IMR-90 (cell line): ENCODE measurements at regions not wholly inside any gene's neighbourhood (a gene's known extent, or its start where the extent isn't known, plus 50 kb on each side); places are given as distances from the start of the nearest gene placed in this dataset.
"Not testable (repeated sequence)": the region's sequence is repeated elsewhere in the genome, so short reads cannot be mapped to it uniquely, and the experiment has no call there.

ENCODE experiments used
- ATAC-seq: fragments of 200-7000 bp; cut with Tn5 transposase; 2 replicates; pipeline ENCODE4 v1.9.1; 2020; ENCODE audit warnings: low read depth, mild to moderate bottlenecking, moderate library complexity
- BruUV-seq: library from RNA; stranded (reverse); fragments of 400-500 nt; replicated peaks from 2 replicates; lab custom pipeline; 2021; lab: Mats Ljungman, UMichigan
- CTCF ChIA-PET: fragments of 300-600 bp; formaldehyde crosslinking; extraction: SDS; loops from one replicate; lab custom pipeline; 2021; ENCODE audit warnings: antibody characterized with exemption; lab: Yijun Ruan, JAX
- POLR2A ChIA-PET: fragments of 300-600 bp; sonication (Branson Sonifier 250); formaldehyde crosslinking; loops from one replicate; lab custom pipeline; 2022; ENCODE audit warnings: antibody characterized with exemption; ENCODE audit not compliant: unreplicated experiment; lab: Charles Lee
- DNase-seq: peaks from one replicate; pipeline ENCODE4 v3.0.0; 2013
- H2AFZ ChIP-seq: replicated peaks from 2 replicates; pipeline ENCODE3; 2013; ENCODE audit warnings: low read length, mild to moderate bottlenecking; ENCODE audit not compliant: poor library complexity
- H2AK5ac ChIP-seq: 2 replicates; pipeline ENCODE4 v1.6.1; 2013; ENCODE audit warnings: low read depth, low read length, inconsistent platforms
- H2AK9ac ChIP-seq: replicated peaks from 2 replicates; pipeline ENCODE3; 2013; ENCODE audit warnings: mild to moderate bottlenecking, low read depth, low read length, moderate library complexity; ENCODE audit not compliant: poor library complexity
- H2BK120ac ChIP-seq: 2 replicates; pipeline ENCODE4 v1.6.1; 2013; ENCODE audit warnings: low read depth, low read length, inconsistent platforms
- H2BK15ac ChIP-seq: 3 replicates; pipeline ENCODE4 v1.6.1; 2013; ENCODE audit warnings: low read depth, low read length, inconsistent platforms
- H2BK20ac ChIP-seq: 2 replicates; pipeline ENCODE4 v1.6.1; 2013; ENCODE audit warnings: low read depth, mild to moderate bottlenecking, inconsistent platforms, low read length, moderate library complexity
- H2BK5ac ChIP-seq: 2 replicates; pipeline ENCODE4 v1.6.1; 2013; ENCODE audit warnings: mild to moderate bottlenecking, low read depth, low read length, inconsistent platforms; ENCODE audit not compliant: poor library complexity, severe bottlenecking
- H3K14ac ChIP-seq: replicated peaks from 2 replicates; pipeline ENCODE4 v1.6.1; 2013; ENCODE audit warnings: low read depth, low read length, inconsistent platforms
- H3K18ac ChIP-seq: 2 replicates; pipeline ENCODE4 v1.6.1; 2013; ENCODE audit warnings: low read depth, low read length, control low read depth
- H3K23ac ChIP-seq: 2 replicates; pipeline ENCODE4 v1.6.1; 2013; ENCODE audit warnings: low read depth, low read length, inconsistent platforms
- H3K27ac ChIP-seq: 2 replicates; pipeline ENCODE4 v1.5.1; 2013; ENCODE audit warnings: mild to moderate bottlenecking, control low read depth, low read length; ENCODE audit not compliant: insufficient read depth
- H3K27me3 ChIP-seq: 2 replicates; pipeline ENCODE4 v1.6.1; 2013; ENCODE audit warnings: low read length; ENCODE audit not compliant: control insufficient read depth, insufficient read depth
- H3K36me3 ChIP-seq: 2 replicates; pipeline ENCODE4 v1.6.1; 2013; ENCODE audit warnings: low read length, mixed read lengths; ENCODE audit not compliant: control insufficient read depth, insufficient read depth
- H3K4ac ChIP-seq: 2 replicates; pipeline ENCODE4 v1.6.1; 2013; ENCODE audit warnings: low read depth, low read length, inconsistent platforms
- H3K4me1 ChIP-seq: 2 replicates; pipeline ENCODE4 v1.6.1; 2013; ENCODE audit warnings: low read length, mixed read lengths; ENCODE audit not compliant: control insufficient read depth, insufficient read depth
- H3K4me2 ChIP-seq: 2 replicates; pipeline ENCODE4 v1.6.1; 2013; ENCODE audit warnings: low read depth, mild to moderate bottlenecking, control low read depth, low read length, moderate library complexity
- H3K4me3 ChIP-seq: 2 replicates; pipeline ENCODE4 v1.5.1; 2013; ENCODE audit warnings: low read depth, mild to moderate bottlenecking, control low read depth, low read length, moderate library complexity; ENCODE audit not compliant: insufficient read depth
- H3K56ac ChIP-seq: 2 replicates; pipeline ENCODE4 v1.6.1; 2013; ENCODE audit warnings: low read length, inconsistent platforms; ENCODE audit not compliant: insufficient read depth; ENCODE audit errors: extremely low read depth
- H3K79me1 ChIP-seq, 2 experiments: 2 replicates each; pipeline ENCODE4 v1.6.1; 2013; ENCODE audit warnings: low read length in 2 of 2, inconsistent platforms in 1 of 2, low read depth in 1 of 2
- H3K9ac ChIP-seq: 2 replicates; pipeline ENCODE4 v1.6.1; 2013; ENCODE audit warnings: low read depth, low read length, control low read depth
- H3K9me1 ChIP-seq: 2 replicates; pipeline ENCODE4 v1.6.1; 2013; ENCODE audit warnings: low read length, inconsistent platforms; ENCODE audit not compliant: insufficient read depth
- H3K9me3 ChIP-seq: 2 replicates; pipeline ENCODE4 v1.6.1; 2013; ENCODE audit warnings: low read length; ENCODE audit not compliant: control insufficient read depth, insufficient read depth
- H4K20me1 ChIP-seq: 2 replicates; pipeline ENCODE4 v1.6.1; 2013; ENCODE audit warnings: low read length, inconsistent platforms; ENCODE audit not compliant: insufficient read depth
- H4K5ac ChIP-seq: 2 replicates; pipeline ENCODE4 v1.6.1; 2013; ENCODE audit warnings: mild to moderate bottlenecking, low read depth, low read length, control low read depth
- H4K8ac ChIP-seq, 2 experiments: 2 replicates each; pipeline ENCODE4 v1.6.1; 2013; ENCODE audit warnings: low read depth in 2 of 2, low read length in 2 of 2, control low read depth in 1 of 2, inconsistent platforms in 1 of 2
- H4K91ac ChIP-seq: 2 replicates; pipeline ENCODE4 v1.6.1; 2013; ENCODE audit warnings: low read depth, low read length, inconsistent platforms; ENCODE audit not compliant: insufficient read depth
- MAFK ChIP-seq: IDR thresholded peaks from 2 replicates; pipeline ENCODE4 v1.6.1; 2012; ENCODE audit warnings: low read depth, low read length, improper control_type of control experiment
- MAZ ChIP-seq: IDR thresholded peaks from 2 replicates; pipeline ENCODE4 v1.6.1; 2012; ENCODE audit warnings: low read depth, mild to moderate bottlenecking, low read length, improper control_type of control experiment, moderate library complexity, borderline replicate concordance
- NFE2L2 ChIP-seq: fragments of 150-350 bp; IDR thresholded peaks from 2 replicates; pipeline ENCODE4 v1.6.1; 2016; ENCODE audit warnings: low read depth, mild to moderate bottlenecking, low read length
- RAD21 ChIP-seq: IDR thresholded peaks from 2 replicates; pipeline ENCODE4 v1.6.1; 2012; ENCODE audit warnings: low read length, improper control_type of control experiment
- SMC3 ChIP-seq: fragments of 150-350 bp; IDR thresholded peaks from 2 replicates; pipeline ENCODE4 v1.6.1; 2016; ENCODE audit warnings: low read depth, mild to moderate bottlenecking, antibody characterized with exemption, low read length, moderate library complexity
- WGBS, 2 experiments: methylation state at CpG; one replicate each; pipeline versions ENCODE4 v1.1.5 to v1.1.7; 2013; ENCODE audit warnings: missing lambda C conversion rate in 2 of 2; ENCODE audit not compliant: insufficient read length in 1 of 2; ENCODE audit errors: extremely low coverage in 2 of 2; 5-methylcytosine and 5-hydroxymethylcytosine counted together
- dilution Hi-C: fragments of 300-500 bp; cut with HindIII; formaldehyde crosslinking; loops from one replicate; pipeline ENCODE4 v1.14.3; 2018; ENCODE audit warnings: low sequenced_read_pairs; ENCODE audit not compliant: unreplicated experiment
- in situ Hi-C: fragments of 300-500 bp; cut with MboI; formaldehyde crosslinking; loops from 3 replicates; pipeline ENCODE4 v1.14.3; 2019; ENCODE audit warnings: low sequenced_read_pairs, inconsistent platforms, mixed read lengths
- intact Hi-C: fragments of 100-400 bp; cut with micrococcal nuclease; formaldehyde crosslinking; loops from 2 replicates; pipeline ENCODE4 v1.10.0; 2022
- TF ChIP-seq, protein P1 (sequence below): fragments of 150-350 bp; IDR thresholded peaks from 2 replicates; pipeline ENCODE4 v1.6.1; 2016; ENCODE audit warnings: low read depth, mild to moderate bottlenecking, low read length, moderate library complexity, borderline replicate concordance

DNA sequence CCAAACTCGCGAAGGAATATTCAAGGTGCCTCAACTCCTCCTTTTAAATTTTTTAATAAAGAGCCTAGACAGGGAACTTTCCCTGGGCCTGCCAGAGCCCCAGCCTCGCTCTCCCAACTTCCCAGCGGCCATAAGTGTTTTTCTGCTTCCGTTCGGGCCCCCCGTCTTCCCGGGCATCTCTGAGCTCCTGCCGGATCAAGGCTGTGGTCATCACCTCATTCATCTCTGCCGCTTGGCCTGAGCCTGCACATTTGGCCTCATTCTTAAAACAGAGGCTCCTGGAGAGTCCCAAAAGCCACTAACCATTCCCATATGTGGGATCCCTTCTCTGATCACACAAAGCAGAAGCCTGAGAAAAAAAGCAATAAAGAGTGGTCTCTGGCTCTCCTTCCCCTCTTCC lies 969.1 kb upstream of the DEFB115 start:
- no peak overlapping the region for H2BK120ac ChIP-seq
- peak; percentile 1 for DNase-seq
- H2BK5ac ChIP-seq, result no peak overlapping the region
- no peak overlapping the region; the same call in 1 of the 2 replicates for H3K4me2 ChIP-seq
- no TSS peak for BruUV-seq
- H3K9ac ChIP-seq, result no peak overlapping the region
- WGBS, 2 experiments, result no CpG with 5 or more reads among the region's 10 CpGs
- H4K91ac ChIP-seq, result no peak overlapping the region
- 0 out of 2 replicates have a peak, but pooled peaks cover 1% of the 10 kb centered on the region for H3K27me3 ChIP-seq
- TF ChIP-seq NFE2L2, result no peak
- no peak for TF ChIP-seq SMC3
- TF ChIP-seq MAZ, result no peak
- TF ChIP-seq RAD21, result no peak
- TF ChIP-seq, protein P1, sequence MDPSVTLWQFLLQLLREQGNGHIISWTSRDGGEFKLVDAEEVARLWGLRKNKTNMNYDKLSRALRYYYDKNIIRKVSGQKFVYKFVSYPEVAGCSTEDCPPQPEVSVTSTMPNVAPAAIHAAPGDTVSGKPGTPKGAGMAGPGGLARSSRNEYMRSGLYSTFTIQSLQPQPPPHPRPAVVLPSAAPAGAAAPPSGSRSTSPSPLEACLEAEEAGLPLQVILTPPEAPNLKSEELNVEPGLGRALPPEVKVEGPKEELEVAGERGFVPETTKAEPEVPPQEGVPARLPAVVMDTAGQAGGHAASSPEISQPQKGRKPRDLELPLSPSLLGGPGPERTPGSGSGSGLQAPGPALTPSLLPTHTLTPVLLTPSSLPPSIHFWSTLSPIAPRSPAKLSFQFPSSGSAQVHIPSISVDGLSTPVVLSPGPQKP, result no peak
- no peak for TF ChIP-seq MAFK
- no peak overlapping the region for H3K4ac ChIP-seq
- H3K36me3 ChIP-seq, result no peaks in the 10 kb centered on the region
- intact Hi-C loops (no loop called here), dilution Hi-C loops (no loop called here), in situ Hi-C loops (no loop called here)
- no peaks in the 10 kb centered on the region for H3K9me3 ChIP-seq
- no peak overlapping the region for H2AFZ ChIP-seq
- no peak overlapping the region for H2AK5ac ChIP-seq
- H4K8ac ChIP-seq, result no peak overlapping the region
- H3K18ac ChIP-seq, result no peak overlapping the region
- no peak overlapping the region for H3K56ac ChIP-seq
- POLR2A ChIA-PET, result no interaction called here
- H3K23ac ChIP-seq, result no peak overlapping the region
- H3K9me1 ChIP-seq, result no peaks in the 10 kb centered on the region
- H3K27ac ChIP-seq, result no peak overlapping the region
- ATAC-seq, result no peak
- H4K20me1 ChIP-seq, result no peaks in the 10 kb centered on the region
- CTCF ChIA-PET, result no interaction called here
- H4K5ac ChIP-seq, result no peak overlapping the region
- H2BK20ac ChIP-seq, result no peak overlapping the region
- H2BK15ac ChIP-seq, result no peak overlapping the region
- no peak overlapping the region for H3K14ac ChIP-seq
- H2AK9ac ChIP-seq, result no peak overlapping the region
- H3K4me3 ChIP-seq, result no peak overlapping the region
- H3K4me1 ChIP-seq, result peaks cover 2% of the 10 kb centered on the region; the same call in 1 of the 2 replicates
- H3K79me1 ChIP-seq, result no peaks in the 10 kb centered on the region

DNA sequence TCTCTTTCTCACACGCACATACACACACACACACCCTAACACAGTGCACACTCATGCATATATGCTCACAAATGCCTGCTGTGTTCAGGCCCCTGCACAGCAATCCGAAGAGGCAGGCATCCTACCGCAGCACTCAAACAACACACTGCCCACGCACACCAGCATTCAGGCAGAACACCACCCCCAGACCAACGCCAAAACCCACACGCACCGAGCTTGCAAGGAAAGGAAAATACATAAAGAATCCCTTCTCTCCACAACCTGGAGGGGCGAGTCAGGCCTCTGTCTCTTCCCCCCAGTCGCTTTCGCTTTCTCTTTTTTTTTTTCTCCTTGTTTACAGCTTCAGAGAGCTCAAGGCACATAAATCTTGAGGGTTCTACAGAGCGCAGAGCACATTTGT lies 968.4 kb upstream of the DEFB115 start:
- no CpG with 5 or more reads among the region's 11 CpGs for WGBS, 2 experiments
- H4K20me1 ChIP-seq, H2AK5ac ChIP-seq, in situ Hi-C loops, H3K9me3 ChIP-seq, H4K8ac ChIP-seq, H2BK15ac ChIP-seq, H3K14ac ChIP-seq, H3K9me1 ChIP-seq, H3K27me3 ChIP-seq, H3K23ac ChIP-seq, H2BK5ac ChIP-seq, H3K36me3 ChIP-seq, H3K9ac ChIP-seq, BruUV-seq, H3K4ac ChIP-seq, H2BK20ac ChIP-seq, H2BK120ac ChIP-seq, intact Hi-C loops, H3K18ac ChIP-seq, ATAC-seq, H3K4me1 ChIP-seq, H4K91ac ChIP-seq, dilution Hi-C loops, H3K56ac ChIP-seq, POLR2A ChIA-PET, H2AFZ ChIP-seq, H3K79me1 ChIP-seq, CTCF ChIA-PET, H2AK9ac ChIP-seq: not testable (repeated sequence)
- Histone ChIP-seq H3K4me2 (peak overlapping the region; percentile 87), H3K27ac (peak overlapping the region; percentile 9; the same call in 1 of the 2 replicates), H3K4me3 (peak overlapping the region; percentile 41), H4K5ac (peak overlapping the region; percentile 69; the same call in 1 of the 2 replicates)
- DNase-seq, result peak; percentile 7
